Spleen (tissue), 7 donors: ENCODE measurements at regions not wholly inside any gene's neighbourhood (a gene's known extent, or its start where the extent isn't known, plus 50 kb on each side); places are given as distances from the start of the nearest gene placed in this dataset.

ENCODE experiments used
- POLR2AphosphoS5 ChIP-seq, 3 donors: sonication (generic); formaldehyde crosslinking; IDR thresholded peaks; one replicate each; pipeline ENCODE4 v1.5.1; 2017; ENCODE audit warnings: antibody characterized with exemption in 3 of 3
- TF ChIP-seq, protein P1 (sequence below), 11 experiments: fragments of 200-600 bp in 7 of 11; fragments of 450-650 bp in 4 of 11; sonication (generic) in 4 of 11; IDR thresholded peaks in 8 of 11; conservative IDR thresholded peaks in 3 of 11; 1 replicate in 7 of 11; 2 replicates in 4 of 11; pipeline versions ENCODE4 v1.4.0 to v1.8.0; 2016 to 2021; ENCODE audit warnings: antibody characterized with exemption in 11 of 11, inconsistent platforms in 4 of 11, mild to moderate bottlenecking in 1 of 11
- donor health status: DM: no; HTN: no; CAD: no; lungs with moderate emphysema.
- donor health status: DM: no; HTN: no; CAD: no.
- donor health status: DM: no; HTN: no; CAD: no.

DNA sequence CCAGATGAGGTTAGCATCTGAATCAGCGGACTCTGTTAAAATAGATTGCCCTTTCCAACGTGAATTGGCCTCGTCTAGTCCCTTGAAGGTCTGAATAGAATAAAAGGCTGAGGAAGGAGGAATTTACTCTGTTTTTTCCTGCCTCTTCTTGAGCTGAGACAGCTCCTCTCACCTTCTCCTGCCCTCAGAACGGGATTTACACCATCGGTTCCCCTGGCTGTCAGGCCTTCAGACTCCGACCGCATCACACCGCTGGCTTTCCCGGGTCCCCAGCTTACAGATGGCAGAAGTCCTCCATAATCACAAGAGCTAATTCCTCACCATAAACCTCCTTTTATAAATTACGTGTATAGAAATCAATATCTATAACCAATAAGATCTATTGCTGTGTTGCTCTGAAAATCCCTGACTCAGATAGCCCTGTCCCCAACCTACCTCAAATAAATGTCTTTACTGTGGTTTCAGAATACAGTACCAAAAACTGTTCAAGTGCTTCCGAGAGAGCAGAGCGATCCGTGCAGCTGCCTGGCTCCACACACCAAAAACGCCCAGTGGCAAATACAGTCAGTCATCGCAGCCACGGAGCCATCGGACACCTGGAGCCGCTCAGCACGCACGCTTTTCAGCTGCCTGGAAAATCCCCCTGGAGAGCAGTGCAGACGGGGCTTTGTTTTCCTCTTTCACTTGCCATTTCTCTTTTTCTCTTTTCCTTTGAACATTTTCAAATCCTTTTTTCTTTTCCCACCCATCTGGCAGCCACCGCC is 196.9 kb downstream of the NRP2 start:
- TF ChIP-seq, protein P1, sequence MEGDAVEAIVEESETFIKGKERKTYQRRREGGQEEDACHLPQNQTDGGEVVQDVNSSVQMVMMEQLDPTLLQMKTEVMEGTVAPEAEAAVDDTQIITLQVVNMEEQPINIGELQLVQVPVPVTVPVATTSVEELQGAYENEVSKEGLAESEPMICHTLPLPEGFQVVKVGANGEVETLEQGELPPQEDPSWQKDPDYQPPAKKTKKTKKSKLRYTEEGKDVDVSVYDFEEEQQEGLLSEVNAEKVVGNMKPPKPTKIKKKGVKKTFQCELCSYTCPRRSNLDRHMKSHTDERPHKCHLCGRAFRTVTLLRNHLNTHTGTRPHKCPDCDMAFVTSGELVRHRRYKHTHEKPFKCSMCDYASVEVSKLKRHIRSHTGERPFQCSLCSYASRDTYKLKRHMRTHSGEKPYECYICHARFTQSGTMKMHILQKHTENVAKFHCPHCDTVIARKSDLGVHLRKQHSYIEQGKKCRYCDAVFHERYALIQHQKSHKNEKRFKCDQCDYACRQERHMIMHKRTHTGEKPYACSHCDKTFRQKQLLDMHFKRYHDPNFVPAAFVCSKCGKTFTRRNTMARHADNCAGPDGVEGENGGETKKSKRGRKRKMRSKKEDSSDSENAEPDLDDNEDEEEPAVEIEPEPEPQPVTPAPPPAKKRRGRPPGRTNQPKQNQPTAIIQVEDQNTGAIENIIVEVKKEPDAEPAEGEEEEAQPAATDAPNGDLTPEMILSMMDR (IDR thresholded peaks at IDR 0.05 in 8 of 11, conservative IDR thresholded peaks at IDR 0.05 in 3 of 11) = no peak
- no peak for TF ChIP-seq POLR2AphosphoS5 (IDR thresholded peaks at IDR 0.05)
